Loucy (cell line): ENCODE measurements at regions not wholly inside any gene's neighbourhood (a gene's known extent, or its start where the extent isn't known, plus 50 kb on each side); places are given as distances from the start of the nearest gene placed in this dataset.

Experiments used
- H2AFZ ChIP-seq: fragments of 200-600 bp; sonication (generic); 2 replicates; pipeline ENCODE4 v1.6.0; 2016; ENCODE audit warnings: antibody characterized with exemption, mild to moderate bottlenecking, low read length, moderate library complexity
- H3F3A ChIP-seq: fragments of 200-600 bp; 2 replicates; pipeline ENCODE4 v1.6.0; 2016; ENCODE audit warnings: antibody characterized with exemption, low read depth, mild to moderate bottlenecking
- H3K27me3 ChIP-seq: fragments of 200-600 bp; sonication (generic); 2 replicates; pipeline ENCODE4 v1.6.1; 2014; ENCODE audit warnings: low read length, mild to moderate bottlenecking; ENCODE audit not compliant: insufficient read depth, poor library complexity, severe bottlenecking
- H3K36me3 ChIP-seq: fragments of 200-600 bp; sonication (generic); 2 replicates; pipeline ENCODE4 v1.6.1; 2016; ENCODE audit warnings: low read length; ENCODE audit not compliant: insufficient read depth
- H3K4me1 ChIP-seq: fragments of 200-600 bp; sonication (generic); 2 replicates; pipeline ENCODE4 v1.5.1; 2014; ENCODE audit warnings: low read length, mild to moderate bottlenecking; ENCODE audit not compliant: insufficient read depth, poor library complexity, severe bottlenecking
- H3K4me2 ChIP-seq: fragments of 200-600 bp; sonication (generic); 2 replicates; pipeline ENCODE4 v1.6.0; 2014; ENCODE audit warnings: antibody characterized with exemption, low read length, low read depth, mild to moderate bottlenecking; ENCODE audit not compliant: poor library complexity, severe bottlenecking
- H3K4me3 ChIP-seq: fragments of 200-600 bp; sonication (generic); 2 replicates; pipeline ENCODE4 v1.5.1; 2014; ENCODE audit warnings: low read length, mild to moderate bottlenecking, mixed read lengths; ENCODE audit not compliant: poor library complexity, severe bottlenecking
- H3K79me2 ChIP-seq: fragments of 200-600 bp; sonication (generic); 2 replicates; pipeline ENCODE4 v1.6.1; 2014; ENCODE audit warnings: low read length; ENCODE audit not compliant: insufficient read depth
- H3K9ac ChIP-seq: fragments of 200-600 bp; sonication (generic); 2 replicates; pipeline ENCODE4 v1.6.0; 2014; ENCODE audit warnings: mild to moderate bottlenecking, low read depth, low read length, moderate library complexity; ENCODE audit not compliant: poor library complexity, severe bottlenecking
- H3K9me2 ChIP-seq: fragments of 200-600 bp; sonication (generic); replicated peaks from 2 replicates; pipeline ENCODE4 v1.6.1; 2016; ENCODE audit warnings: low read depth, low read length, mixed read lengths
- H3K9me3 ChIP-seq: fragments of 200-600 bp; sonication (generic); 2 replicates; pipeline ENCODE4 v1.6.1; 2014; ENCODE audit warnings: mild to moderate bottlenecking, antibody characterized with exemption, low read length, low read depth; ENCODE audit not compliant: insufficient read depth
- H4K20me1 ChIP-seq: fragments of 200-600 bp; sonication (generic); 2 replicates; pipeline ENCODE4 v1.6.0; 2014; ENCODE audit warnings: antibody characterized with exemption, low read length, mild to moderate bottlenecking; ENCODE audit not compliant: insufficient read depth, poor library complexity, severe bottlenecking
- EZH2phosphoT487 ChIP-seq: fragments of 200-600 bp; IDR thresholded peaks from 2 replicates; pipeline ENCODE4 v1.6.1; 2018; ENCODE audit warnings: antibody characterized with exemption, mild to moderate bottlenecking, moderate library complexity, borderline replicate concordance
- TF ChIP-seq, protein P1 (sequence below): fragments of 200-600 bp; sonication (generic); conservative IDR thresholded peaks from 2 replicates; pipeline ENCODE4 v1.5.1; 2014; ENCODE audit warnings: mild to moderate bottlenecking, antibody characterized with exemption, low read length

DNA sequence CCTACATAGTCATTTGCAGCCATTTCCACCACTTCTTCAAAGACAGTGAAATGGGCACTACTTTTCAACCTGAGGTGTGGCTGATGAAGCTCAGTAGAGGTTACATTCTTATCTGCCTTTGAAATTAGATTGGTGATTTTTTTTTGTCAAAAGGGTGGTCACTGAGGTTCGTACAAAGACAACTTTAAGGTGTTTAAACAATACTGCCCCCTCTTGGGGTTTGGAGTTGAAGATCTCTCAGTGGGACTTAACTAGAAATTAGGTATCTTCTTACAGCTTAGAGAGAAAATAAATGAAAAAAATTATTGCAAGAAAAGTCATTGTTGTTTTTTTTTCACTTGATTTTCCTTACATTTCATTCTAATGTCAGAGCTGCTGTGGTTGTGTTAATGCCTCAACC, 713.2 kb downstream of the CDH11 start:
- Histone ChIP-seq H3K9me2 (no peaks in the 10 kb centered on the region; the same call in 1 of the 2 replicates), H2AFZ (no peak overlapping the region), H3K79me2 (no peaks in the 10 kb centered on the region), H4K20me1 (no peaks in the 10 kb centered on the region), H3K27me3 (no peaks in the 10 kb centered on the region), H3K4me1 (no peaks in the 10 kb centered on the region), H3K9me3 (no peaks in the 10 kb centered on the region), H3K36me3 (no peaks in the 10 kb centered on the region), H3K4me3 (no peak overlapping the region), H3K9ac (no peak overlapping the region), H3F3A (no peaks in the 10 kb centered on the region), H3K4me2 (no peak overlapping the region)
- TF ChIP-seq, protein P1, sequence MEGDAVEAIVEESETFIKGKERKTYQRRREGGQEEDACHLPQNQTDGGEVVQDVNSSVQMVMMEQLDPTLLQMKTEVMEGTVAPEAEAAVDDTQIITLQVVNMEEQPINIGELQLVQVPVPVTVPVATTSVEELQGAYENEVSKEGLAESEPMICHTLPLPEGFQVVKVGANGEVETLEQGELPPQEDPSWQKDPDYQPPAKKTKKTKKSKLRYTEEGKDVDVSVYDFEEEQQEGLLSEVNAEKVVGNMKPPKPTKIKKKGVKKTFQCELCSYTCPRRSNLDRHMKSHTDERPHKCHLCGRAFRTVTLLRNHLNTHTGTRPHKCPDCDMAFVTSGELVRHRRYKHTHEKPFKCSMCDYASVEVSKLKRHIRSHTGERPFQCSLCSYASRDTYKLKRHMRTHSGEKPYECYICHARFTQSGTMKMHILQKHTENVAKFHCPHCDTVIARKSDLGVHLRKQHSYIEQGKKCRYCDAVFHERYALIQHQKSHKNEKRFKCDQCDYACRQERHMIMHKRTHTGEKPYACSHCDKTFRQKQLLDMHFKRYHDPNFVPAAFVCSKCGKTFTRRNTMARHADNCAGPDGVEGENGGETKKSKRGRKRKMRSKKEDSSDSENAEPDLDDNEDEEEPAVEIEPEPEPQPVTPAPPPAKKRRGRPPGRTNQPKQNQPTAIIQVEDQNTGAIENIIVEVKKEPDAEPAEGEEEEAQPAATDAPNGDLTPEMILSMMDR = no peak
- TF ChIP-seq EZH2phosphoT487 = no peak

DNA sequence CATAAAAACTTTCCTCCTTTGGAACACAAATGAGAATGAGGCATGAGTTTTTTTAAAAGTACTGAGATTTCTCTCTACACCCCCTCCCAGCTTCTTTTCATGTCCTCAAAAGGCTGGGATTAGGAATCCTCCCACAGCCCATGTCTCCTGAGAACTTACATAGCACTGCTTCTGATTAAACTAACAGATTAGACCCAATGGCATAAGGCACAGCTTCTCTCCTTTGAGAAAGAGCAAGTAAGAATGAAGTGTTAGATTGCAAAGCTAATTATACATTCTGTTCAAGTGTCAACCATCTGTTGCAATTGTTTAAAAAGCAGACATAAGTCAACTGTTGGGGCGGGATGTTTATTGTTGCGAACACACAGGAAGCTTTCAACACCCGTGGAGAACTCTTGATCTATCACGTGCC, 715.1 kb downstream of the CDH11 start:
- TF ChIP-seq, protein P1 = no peak
- no peak for TF ChIP-seq EZH2phosphoT487
- H2AFZ ChIP-seq = no peak overlapping the region

DNA sequence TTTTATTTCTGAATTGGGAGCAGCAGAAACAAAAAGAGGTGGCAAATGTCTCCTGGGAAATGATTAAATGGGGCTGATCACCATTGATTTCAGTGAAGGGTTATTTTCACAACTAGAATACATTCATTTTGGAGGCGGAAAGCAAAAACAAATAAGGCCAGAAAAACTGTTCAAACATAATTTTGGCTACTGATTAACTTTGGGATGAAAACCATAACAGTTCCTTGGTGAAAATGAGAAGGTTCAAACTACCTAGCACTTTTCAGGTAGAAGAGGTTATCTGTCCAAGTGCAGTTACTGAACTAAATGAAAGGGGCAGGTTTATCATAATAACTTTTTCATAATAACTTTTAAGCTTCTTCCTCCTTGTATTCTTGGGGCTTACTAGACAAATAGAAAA, 718.5 kb downstream of the CDH11 start:
- no peaks in the 10 kb centered on the region for H3K36me3 ChIP-seq

More for the DNA sequence above, 715.1 kb downstream of the CDH11 start:
- Histone ChIP-seq H4K20me1 (no peaks in the 10 kb centered on the region), H3K4me2 (no peak overlapping the region), H3K9ac (no peak overlapping the region), H3K79me2 (no peaks in the 10 kb centered on the region), H3K9me3 (no peaks in the 10 kb centered on the region), H3K36me3 (no peaks in the 10 kb centered on the region), H3K9me2 (no peaks in the 10 kb centered on the region; the same call in 1 of the 2 replicates), H3F3A (no peaks in the 10 kb centered on the region), H3K4me3 (no peak overlapping the region), H3K27me3 (no peaks in the 10 kb centered on the region), H3K4me1 (no peaks in the 10 kb centered on the region)

More for the DNA sequence above, 718.5 kb downstream of the CDH11 start:
- Histone ChIP-seq H3K27me3 (no peaks in the 10 kb centered on the region), H3K4me1 (no peaks in the 10 kb centered on the region), H2AFZ (no peak overlapping the region), H3K9ac (no peak overlapping the region), H3K9me2 (no peaks in the 10 kb centered on the region), H3K79me2 (no peaks in the 10 kb centered on the region), H3K4me2 (no peak overlapping the region), H4K20me1 (no peaks in the 10 kb centered on the region), H3F3A (no peaks in the 10 kb centered on the region), H3K9me3 (no peaks in the 10 kb centered on the region), H3K4me3 (no peak overlapping the region)
- TF ChIP-seq, protein P1 = no peak
- TF ChIP-seq EZH2phosphoT487 = no peak
